OCI-LY1 (cell line): ENCODE measurements at regions not wholly inside any gene's neighbourhood (a gene's known extent, or its start where the extent isn't known, plus 50 kb on each side); places are given as distances from the start of the nearest gene placed in this dataset.

Source experiments
- CTCF ChIP-seq: fragments of 200-600 bp; sonication (generic), shearing (Covaris generic); IDR thresholded peaks from 2 replicates; pipeline ENCODE4 v1.5.1; 2017; ENCODE audit warnings: mild to moderate bottlenecking, antibody characterized with exemption, low read length, moderate library complexity, mixed read lengths
- EZH2 ChIP-seq: fragments of 200-600 bp; sonication (generic), shearing (Covaris generic); IDR thresholded peaks from 2 replicates; pipeline ENCODE4 v1.8.0; 2017; ENCODE audit warnings: borderline replicate concordance, mixed run types, mild to moderate bottlenecking, antibody characterized with exemption, low read length, moderate library complexity, mixed read lengths

- TF ChIP-seq CTCF (no peak), EZH2 (no peak)
Observed at GRCh38 chr11:113531083-113531482, 55.9 kb upstream of the DRD2 start.
